ENCODE measurements at regions not wholly inside any gene's neighbourhood (a gene's known extent, or its start where the extent isn't known, plus 50 kb on each side); places are given as distances from the start of the nearest gene placed in this dataset.
A peak's percentile ranks its signal among the peaks of the same experiment; 100 is the strongest.

DNA sequence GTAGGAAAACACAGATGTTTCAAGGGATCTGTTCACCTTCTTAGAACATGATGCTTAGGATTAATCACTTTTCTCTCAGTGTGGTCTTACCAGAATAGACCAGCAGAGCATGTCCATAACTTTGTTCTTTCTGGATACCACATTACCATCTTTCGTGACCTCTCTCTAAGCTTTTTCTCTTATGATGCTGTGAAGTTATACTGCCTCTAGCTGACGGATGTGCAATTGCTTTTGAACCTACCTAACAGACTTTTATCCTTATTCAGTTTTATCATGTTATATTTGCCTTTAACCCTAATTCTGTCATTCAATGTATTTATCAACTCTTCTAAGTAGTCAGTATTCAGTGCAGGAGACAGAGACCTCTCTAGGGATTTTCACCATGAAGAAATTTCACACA is 246.7 kb downstream of the DACT1 start:
- DNase-seq (ENCODE audit: extremely low read depth, low read depth), result no peak
- TF ChIP-seq, protein P1, sequence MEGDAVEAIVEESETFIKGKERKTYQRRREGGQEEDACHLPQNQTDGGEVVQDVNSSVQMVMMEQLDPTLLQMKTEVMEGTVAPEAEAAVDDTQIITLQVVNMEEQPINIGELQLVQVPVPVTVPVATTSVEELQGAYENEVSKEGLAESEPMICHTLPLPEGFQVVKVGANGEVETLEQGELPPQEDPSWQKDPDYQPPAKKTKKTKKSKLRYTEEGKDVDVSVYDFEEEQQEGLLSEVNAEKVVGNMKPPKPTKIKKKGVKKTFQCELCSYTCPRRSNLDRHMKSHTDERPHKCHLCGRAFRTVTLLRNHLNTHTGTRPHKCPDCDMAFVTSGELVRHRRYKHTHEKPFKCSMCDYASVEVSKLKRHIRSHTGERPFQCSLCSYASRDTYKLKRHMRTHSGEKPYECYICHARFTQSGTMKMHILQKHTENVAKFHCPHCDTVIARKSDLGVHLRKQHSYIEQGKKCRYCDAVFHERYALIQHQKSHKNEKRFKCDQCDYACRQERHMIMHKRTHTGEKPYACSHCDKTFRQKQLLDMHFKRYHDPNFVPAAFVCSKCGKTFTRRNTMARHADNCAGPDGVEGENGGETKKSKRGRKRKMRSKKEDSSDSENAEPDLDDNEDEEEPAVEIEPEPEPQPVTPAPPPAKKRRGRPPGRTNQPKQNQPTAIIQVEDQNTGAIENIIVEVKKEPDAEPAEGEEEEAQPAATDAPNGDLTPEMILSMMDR (IDR thresholded peaks at IDR 0.05; ENCODE audit: low read depth, low read length), result no peak; the same call in 1 of the 2 replicates

- TF ChIP-seq, protein P1 (IDR thresholded peaks at IDR 0.05; ENCODE audit: low read depth, low read length), result no peak
These were observed 250.2 kb downstream of the DACT1 start for GRCh38 chr14:58887931-58888330.

DNA sequence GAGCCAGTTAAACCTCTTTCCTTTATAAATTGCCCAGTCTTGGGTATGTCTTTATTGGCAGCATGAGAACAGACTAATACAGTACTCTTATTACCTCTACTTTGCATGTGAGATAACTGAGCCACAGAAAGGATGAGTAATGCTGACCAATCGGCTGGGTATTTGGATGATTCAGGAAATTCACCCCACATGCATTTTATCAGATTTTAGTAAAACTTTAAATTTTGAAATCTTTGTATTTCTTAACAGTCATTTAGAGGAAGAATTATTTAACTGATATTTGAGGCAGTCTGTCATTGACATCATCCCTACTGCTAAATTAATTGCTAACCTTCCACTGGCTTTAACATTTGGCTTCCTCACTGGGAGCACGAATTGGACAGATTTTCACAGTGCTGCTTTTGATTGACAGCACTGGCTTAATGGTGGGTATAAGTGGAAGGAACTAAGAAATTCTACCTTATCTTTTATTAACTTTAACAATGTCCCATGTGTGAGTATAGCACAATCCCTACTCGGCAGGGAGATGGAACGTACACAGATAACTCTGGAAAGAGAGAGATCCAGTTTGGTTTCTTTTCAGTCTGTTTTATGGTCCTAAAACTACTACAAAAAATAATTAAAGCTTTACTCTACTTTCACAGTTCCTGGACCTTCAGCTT is 261.0 kb downstream of the DACT1 start:
- peak; percentile 68 for DNase-seq (ENCODE audit: extremely low read depth, low read depth)
- TF ChIP-seq, protein P1 (IDR thresholded peaks at IDR 0.05; ENCODE audit: low read depth, low read length), result no peak

More at GRCh38 chr14:58887931-58888330, 250.2 kb downstream of the DACT1 start:
- DNase-seq (ENCODE audit: extremely low read depth, low read depth), result no peak

- no peak for DNase-seq (ENCODE audit: extremely low read depth, low read depth)
- TF ChIP-seq, protein P1 (IDR thresholded peaks at IDR 0.05; ENCODE audit: low read depth, low read length), result no peak
These were observed 261.6 kb downstream of the DACT1 start for GRCh38 chr14:58899317-58899713.

DNA sequence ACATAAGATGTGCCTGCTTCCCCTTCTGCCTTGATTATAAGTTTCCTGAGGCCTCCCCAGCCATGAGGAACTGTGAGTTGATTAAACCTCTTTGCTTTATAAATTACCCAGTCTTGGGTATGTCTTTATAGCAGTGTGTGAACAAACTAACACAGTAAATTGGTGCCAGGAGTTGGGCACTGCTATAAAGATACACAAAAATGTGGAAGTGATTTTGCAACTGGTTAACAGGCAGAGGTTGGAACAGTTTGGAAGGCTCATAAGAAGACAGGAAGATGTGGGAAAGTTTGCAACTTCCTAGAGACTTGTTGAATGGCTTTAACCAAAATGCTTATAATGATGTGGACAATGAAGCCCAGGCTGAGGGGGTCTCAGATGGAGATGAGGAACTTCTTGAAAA is 264.1 kb downstream of the DACT1 start:
- TF ChIP-seq, protein P1 (IDR thresholded peaks at IDR 0.05; ENCODE audit: low read depth, low read length), result no peak
- no peak for DNase-seq (ENCODE audit: extremely low read depth, low read depth)

DNA sequence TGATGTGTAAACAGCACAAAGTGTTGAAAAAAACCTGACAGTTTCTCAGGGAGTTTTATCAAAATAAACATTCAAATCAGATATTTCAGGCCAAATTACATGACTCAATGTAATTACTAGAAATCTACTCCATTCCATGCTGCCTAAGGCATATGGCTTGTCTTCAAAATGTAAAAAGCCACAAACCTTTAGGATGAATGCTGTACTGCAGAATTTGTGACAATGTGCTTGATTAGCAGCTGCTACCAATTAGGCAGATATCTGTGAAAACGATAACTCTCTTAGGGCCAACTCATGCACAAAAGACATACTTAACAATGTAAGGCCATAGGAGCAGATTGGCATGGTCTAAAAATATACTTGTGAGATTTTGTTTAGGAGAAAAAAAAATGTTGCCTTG is 267.0 kb downstream of the DACT1 start:
- TF ChIP-seq, protein P1 (IDR thresholded peaks at IDR 0.05; ENCODE audit: low read depth, low read length), result no peak

GRCh38 chr14:58907803-58908202 is 270.0 kb downstream of the DACT1 start:
- DNase-seq (ENCODE audit: extremely low read depth, low read depth), result no peak
- TF ChIP-seq, protein P1 (IDR thresholded peaks at IDR 0.05; ENCODE audit: low read depth, low read length), result no peak

More for the DNA sequence above, 267.0 kb downstream of the DACT1 start:
- no peak for DNase-seq (ENCODE audit: extremely low read depth, low read depth)
